Panc1 (cell line): ENCODE measurements at regions not wholly inside any gene's neighbourhood (a gene's known extent, or its start where the extent isn't known, plus 50 kb on each side); places are given as distances from the start of the nearest gene placed in this dataset.

Source experiments
- ATAC-seq: fragments of 200-7000 bp; cut with Tn5 transposase; 2 replicates; pipeline ENCODE4 v1.9.1; 2020; ENCODE audit warnings: mild to moderate bottlenecking, moderate library complexity
- BruUV-seq: library from RNA; stranded (reverse); fragments of 400-500 nt; replicated peaks from 2 replicates; lab custom pipeline; 2021; lab: Mats Ljungman, UMichigan
- CTCF ChIA-PET: fragments of 300-600 bp; sonication (Branson Sonifier 250); formaldehyde crosslinking; loops from one replicate; lab custom pipeline; 2022; ENCODE audit warnings: antibody characterized with exemption; lab: Charles Lee
- POLR2A ChIA-PET: fragments of 300-600 bp; sonication (Branson Sonifier 250); formaldehyde crosslinking; loops from one replicate; lab custom pipeline; 2022; ENCODE audit warnings: antibody characterized with exemption; lab: Charles Lee
- DNase-seq: peaks from one replicate; pipeline ENCODE4 v3.0.0-alpha.2; 2010; ENCODE audit warnings: low read depth, low spot score
- H3K27ac ChIP-seq: 2 replicates; pipeline ENCODE4 v1.5.1; 2011; ENCODE audit warnings: mild to moderate bottlenecking, low read length, inconsistent platforms
- H3K27me3 ChIP-seq: fragments of 200-500 bp; sonication (Bioruptor generic); 2 replicates; pipeline ENCODE4 v1.6.0; 2014; ENCODE audit warnings: low read length, inconsistent platforms; ENCODE audit not compliant: control insufficient read depth, insufficient read depth
- H3K36me3 ChIP-seq: fragments of 200-500 bp; sonication (Bioruptor generic); 2 replicates; pipeline ENCODE4 v1.5.1; 2014; ENCODE audit warnings: inconsistent platforms, mild to moderate bottlenecking, low read length, moderate library complexity; ENCODE audit not compliant: control insufficient read depth, insufficient read depth
- H3K4me1 ChIP-seq: 2 replicates; pipeline ENCODE4 v1.5.1; 2011; ENCODE audit warnings: inconsistent platforms, mild to moderate bottlenecking, low read length, moderate library complexity; ENCODE audit not compliant: control insufficient read depth, insufficient read depth
- H3K4me3 ChIP-seq, 2 experiments: 2 replicates each; pipeline ENCODE4 v1.5.1; 2011 to 2012; ENCODE audit warnings: low read depth in 2 of 2, low read length in 2 of 2, mild to moderate bottlenecking in 2 of 2, inconsistent platforms in 1 of 2, moderate library complexity in 1 of 2
- H3K9me3 ChIP-seq: fragments of 200-500 bp; sonication (Bioruptor generic); 2 replicates; pipeline ENCODE4 v1.5.1; 2014; ENCODE audit warnings: low read depth, mild to moderate bottlenecking, inconsistent platforms, low read length, moderate library complexity; ENCODE audit not compliant: control insufficient read depth, insufficient read depth
- CTCF ChIP-seq: fragments of 450-650 bp; IDR thresholded peaks from 2 replicates; pipeline ENCODE4 v1.5.1; 2017; ENCODE audit warnings: mild to moderate bottlenecking
- POLR2AphosphoS5 ChIP-seq: IDR thresholded peaks from 2 replicates; pipeline ENCODE4 v1.6.1; 2012; ENCODE audit warnings: mild to moderate bottlenecking, low read depth, low read length, moderate library complexity
- REST ChIP-seq, 2 experiments: IDR thresholded peaks; 2 replicates each; pipeline ENCODE4 v1.6.1; 2011 to 2012; ENCODE audit warnings: low read depth in 2 of 2, control low read depth in 1 of 2, low read length in 1 of 2, mild to moderate bottlenecking in 1 of 2, moderate library complexity in 1 of 2; ENCODE audit not compliant: insufficient read depth in 1 of 2
- SIN3A ChIP-seq: IDR thresholded peaks from 2 replicates; pipeline ENCODE4 v1.6.1; 2012; ENCODE audit warnings: low read depth, mild to moderate bottlenecking, low read length, moderate library complexity, borderline replicate concordance; ENCODE audit not compliant: insufficient read depth
- TCF7L2 ChIP-seq: IDR thresholded peaks from 2 replicates; pipeline ENCODE4 v1.6.1; 2011; ENCODE audit warnings: mild to moderate bottlenecking, low read depth, low read length, inconsistent platforms
- in situ Hi-C: cut with HindIII; loops from 2 replicates; pipeline ENCODE4 v1.10.0; 2016; ENCODE audit warnings: low sequenced_read_pairs, low pct_unique_long_range_greater_than_20kb
- intact Hi-C: fragments of 100-400 bp; cut with micrococcal nuclease; formaldehyde crosslinking; loops from one replicate; pipeline ENCODE4 v1.10.0; 2022; ENCODE audit not compliant: unreplicated experiment

- no peaks in the 10 kb centered on the region for H3K27me3 ChIP-seq
- BruUV-seq, result no TSS peak
- CTCF ChIA-PET, result no interaction called here
- no peak for ATAC-seq
- POLR2A ChIA-PET, result interaction anchor here (0.6 kb wide), 1 partner anchor 20 kb away, joined by 3 read pairs; no protein-coding TSS in a partner anchor
- H3K9me3 ChIP-seq, result no peaks in the 10 kb centered on the region
- no peak overlapping the region for H3K27ac ChIP-seq
- H3K4me3 ChIP-seq, result no peak overlapping the region
- no peak for DNase-seq
- TF ChIP-seq CTCF (no peak), TCF7L2 (no peak), POLR2AphosphoS5 (no peak), SIN3A (no peak), REST (IDR thresholded peaks at IDR 0.05; ENCODE audit: insufficient read depth in 1 of 2, low read depth in 2 of 2, low read length in 1 of 2) (no peak)
- no peaks in the 10 kb centered on the region for H3K4me1 ChIP-seq
- in situ Hi-C loops, result no loop called here
- no peaks in the 10 kb centered on the region for H3K36me3 ChIP-seq
- intact Hi-C loops, result no loop called here
Measured at GRCh38 chr6:164356814-164357213, 942.3 kb downstream of the QKI start.

- ChIA-PET POLR2A (interaction anchor here (0.6 kb wide), 1 partner anchor 32 kb away, joined by 3 read pairs; no protein-coding TSS in a partner anchor), CTCF (no interaction called here)
- DNase-seq (no peak), ATAC-seq (no peak)
- no peaks in the 10 kb centered on the region for H3K4me1 ChIP-seq
- no peaks in the 10 kb centered on the region for H3K27me3 ChIP-seq
- BruUV-seq, result no TSS peak
- TF ChIP-seq CTCF (no peak), POLR2AphosphoS5 (no peak), TCF7L2 (no peak), SIN3A (no peak), REST (IDR thresholded peaks at IDR 0.05; ENCODE audit: insufficient read depth in 1 of 2, low read depth in 2 of 2, low read length in 1 of 2) (no peak)
- H3K9me3 ChIP-seq, result no peaks in the 10 kb centered on the region
- no peaks in the 10 kb centered on the region for H3K36me3 ChIP-seq
- H3K27ac ChIP-seq, result no peak overlapping the region
- no peak overlapping the region for H3K4me3 ChIP-seq
- in situ Hi-C loops (no loop called here), intact Hi-C loops (no loop called here)
Measured at GRCh38 chr6:164347455-164347854, 932.9 kb downstream of the QKI start.
